ENCODE measurements at regions not wholly inside any gene's neighbourhood (a gene's known extent, or its start where the extent isn't known, plus 50 kb on each side); places are given as distances from the start of the nearest gene placed in this dataset.

DNA sequence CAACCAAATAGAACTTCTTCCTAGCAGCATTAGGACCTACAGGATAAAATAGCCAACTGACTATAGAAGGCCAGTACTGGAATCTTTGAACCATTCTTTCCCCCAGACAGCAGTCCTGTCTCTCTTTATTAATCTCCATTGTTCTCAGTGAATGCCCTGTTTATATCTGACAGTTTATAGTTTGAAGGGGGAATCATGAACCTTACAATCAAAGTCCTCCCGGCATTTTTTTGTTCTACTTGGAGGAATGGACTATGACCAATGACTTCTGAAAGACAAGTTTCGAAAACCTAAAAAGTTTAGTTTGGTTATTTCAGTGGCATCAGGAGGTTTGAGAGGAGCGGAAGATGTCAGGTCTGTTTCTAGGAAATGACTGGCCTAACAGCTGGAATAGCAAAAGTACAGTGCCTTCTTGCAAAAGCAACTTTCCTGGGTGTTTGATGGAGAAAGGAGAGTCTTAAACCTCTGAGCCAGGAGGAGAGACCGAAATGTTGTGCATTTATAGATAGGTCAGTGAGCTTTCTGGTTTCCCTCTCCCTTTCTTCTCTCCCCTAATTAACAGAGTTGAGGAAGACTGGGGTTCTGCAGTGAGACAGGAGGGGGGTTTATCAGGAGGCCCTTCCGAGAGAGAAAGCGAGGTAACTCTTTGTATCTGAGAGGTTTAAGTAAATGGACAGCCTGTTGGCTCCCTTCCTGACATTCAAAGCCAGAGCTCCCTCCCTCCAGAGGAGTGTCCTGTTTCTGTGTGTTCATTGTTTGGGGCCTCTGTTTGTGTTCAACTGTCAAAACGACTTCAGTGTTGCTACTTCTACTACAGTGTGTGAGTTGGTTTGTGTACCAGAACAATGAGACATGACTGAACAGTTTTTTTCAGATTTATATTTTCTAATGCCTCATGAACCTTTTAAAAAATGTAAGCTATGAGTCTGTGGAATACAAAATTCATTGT lies 383.0 kb upstream of the RARB start:
- DNase-seq (ENCODE audit: low read depth): no peak

DNA sequence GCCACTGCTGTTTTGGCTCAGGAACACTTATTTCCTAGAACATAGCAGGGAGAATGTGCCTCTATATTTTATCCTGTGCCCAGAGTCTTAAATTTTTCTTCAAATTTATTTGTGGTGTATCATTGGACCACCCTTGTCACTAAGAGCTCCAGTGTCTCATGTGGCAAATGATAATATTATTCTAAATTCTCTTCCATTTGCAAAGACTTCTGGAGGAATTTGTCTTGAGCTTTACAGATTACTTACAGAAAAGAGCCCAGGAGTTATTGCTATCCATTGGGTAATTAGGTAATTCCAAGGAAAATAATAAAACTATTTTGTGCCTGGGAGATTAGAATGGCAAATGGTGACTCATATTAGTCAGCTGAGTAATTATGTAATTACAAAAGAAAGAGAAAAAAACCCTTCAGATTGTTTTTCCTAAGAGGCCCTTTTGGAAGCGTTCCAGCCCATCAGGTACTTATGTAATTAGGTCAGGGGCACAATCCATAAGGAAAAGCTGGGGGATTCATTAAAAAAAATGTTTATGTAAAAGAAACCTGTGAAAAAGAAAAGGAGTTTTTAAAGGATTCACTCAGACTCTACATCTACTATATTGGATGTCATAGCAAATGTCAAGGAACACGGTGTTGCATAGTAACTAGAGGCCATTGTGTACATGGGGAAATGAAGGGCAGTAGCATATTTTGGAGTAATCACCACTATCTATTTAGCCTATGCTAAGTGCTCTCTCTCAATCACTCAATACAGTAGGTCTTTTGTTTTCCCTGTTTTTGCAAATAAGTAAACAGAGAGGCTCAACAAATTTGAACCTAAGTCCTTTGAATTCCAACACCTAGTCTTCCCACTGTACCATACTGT lies 380.9 kb upstream of the RARB start:
- no peak for DNase-seq (ENCODE audit: low read depth)

DNA sequence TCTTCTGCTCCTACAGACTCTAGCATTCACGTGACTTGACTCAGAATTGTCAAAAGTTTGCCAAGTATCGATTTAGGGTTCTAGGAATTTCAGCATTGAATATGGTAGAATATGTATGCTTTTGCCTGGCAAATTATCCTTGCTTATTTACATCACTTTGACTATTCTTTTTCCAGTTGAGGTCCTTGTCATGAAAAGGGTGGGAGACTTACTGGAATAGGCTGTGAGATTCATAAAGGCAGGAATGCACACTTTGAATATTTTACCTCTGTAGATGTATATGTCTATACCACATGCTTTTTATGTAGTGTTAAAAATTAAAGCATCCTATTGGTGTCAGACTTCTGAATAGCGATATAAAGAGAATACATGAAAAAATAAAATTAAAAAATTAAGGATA lies 378.8 kb upstream of the RARB start:
- DNase-seq (ENCODE audit: low read depth): no peak

DNA sequence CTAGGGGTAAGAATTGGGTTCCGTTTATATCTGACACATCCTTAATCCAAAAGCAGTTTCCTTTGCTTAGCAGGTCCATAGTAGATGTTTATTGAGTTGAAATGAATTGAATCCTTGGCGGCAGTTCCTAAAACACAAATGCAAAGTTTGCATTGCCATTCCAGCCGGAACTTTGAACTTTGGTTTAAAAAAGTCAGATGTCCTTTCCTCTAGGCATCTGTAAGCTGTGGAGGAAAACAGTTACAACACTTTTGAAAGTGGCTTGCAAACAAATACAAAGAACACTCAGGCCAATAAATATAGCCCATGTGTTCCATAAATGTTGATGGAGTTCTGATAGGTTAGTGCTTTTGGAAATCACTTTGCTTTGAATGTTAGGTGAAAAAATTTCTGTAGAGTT lies 374.7 kb upstream of the RARB start:
- no peak for DNase-seq (ENCODE audit: low read depth)

DNA sequence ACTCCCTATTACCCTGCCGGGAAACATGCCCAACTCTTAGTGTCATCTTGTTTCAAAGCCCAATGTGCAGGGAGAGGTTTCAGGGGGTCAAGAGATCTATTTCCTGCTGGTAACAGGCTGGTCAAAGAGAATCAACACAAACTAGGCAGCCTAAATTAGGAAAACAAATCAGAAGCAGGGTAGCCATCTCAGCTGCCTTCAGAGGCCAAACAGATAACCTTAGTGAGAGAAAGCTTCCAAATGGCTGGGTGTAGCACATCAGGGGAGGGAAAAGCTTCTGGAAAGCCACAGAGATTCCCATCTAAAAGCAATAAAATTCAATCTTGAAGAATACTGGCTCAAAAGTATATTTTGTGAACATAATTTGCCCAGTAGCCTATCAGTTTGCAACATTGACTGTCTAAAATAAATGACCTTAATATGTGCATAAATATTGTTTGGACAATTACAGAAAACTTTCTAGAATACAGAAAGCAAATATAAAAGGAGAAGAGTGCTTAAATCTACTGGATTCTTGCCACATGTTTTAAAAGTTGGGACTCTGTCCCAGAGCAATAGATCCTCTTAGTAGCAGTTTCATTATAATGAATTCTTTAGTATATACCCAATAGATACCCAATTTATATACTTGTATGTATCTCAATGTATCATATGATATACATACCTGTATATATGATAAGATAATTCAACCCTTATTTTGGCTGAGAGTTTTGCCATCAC lies 371.9 kb upstream of the RARB start:
- DNase-seq (ENCODE audit: low read depth): no peak

DNA sequence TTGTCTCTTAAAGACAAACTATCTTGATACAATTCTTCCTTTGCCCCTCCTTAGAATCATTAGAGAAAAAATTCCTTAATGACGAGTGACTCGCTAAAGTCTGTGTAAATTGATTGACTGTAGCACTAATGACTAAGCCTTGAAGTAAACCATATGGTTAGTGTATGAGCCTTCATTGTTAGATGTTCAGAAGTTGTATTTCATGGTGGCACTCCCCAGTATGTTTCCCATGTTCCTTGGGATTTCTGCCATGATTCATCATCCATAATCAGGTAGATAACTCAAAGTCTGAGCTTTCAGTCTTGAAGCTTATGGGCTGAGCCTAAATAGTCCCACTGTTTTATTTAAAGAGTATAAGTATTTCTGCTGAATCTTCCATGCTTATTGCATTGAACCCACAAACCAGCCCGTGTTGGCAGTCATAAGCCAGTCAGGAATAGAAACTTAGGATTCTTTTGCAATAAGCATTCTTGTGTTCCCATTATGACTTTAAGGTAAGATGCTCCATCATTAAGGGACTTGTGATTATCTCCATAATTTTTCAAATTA lies 371.2 kb upstream of the RARB start:
- no peak for DNase-seq (ENCODE audit: low read depth)

DNA sequence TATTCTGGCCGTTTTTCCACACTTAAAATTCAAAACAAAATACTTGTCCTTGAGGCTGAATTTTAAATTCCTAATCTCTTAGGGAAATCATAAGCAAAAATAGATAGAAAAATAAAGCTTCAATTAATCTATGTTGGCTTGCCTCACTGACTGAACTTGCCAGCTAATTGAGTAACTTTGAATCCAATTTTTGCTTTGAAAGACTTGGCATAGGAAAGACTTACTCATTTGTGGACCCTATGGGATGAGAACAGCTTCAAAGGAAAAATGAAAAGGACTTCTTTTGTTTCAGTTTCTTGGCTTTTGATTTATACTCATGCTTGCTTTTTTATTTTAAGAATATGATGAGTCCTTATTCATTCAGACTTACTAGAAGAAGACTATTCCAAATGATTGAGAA lies 370.7 kb upstream of the RARB start:
- DNase-seq (ENCODE audit: low read depth): no peak

DNA sequence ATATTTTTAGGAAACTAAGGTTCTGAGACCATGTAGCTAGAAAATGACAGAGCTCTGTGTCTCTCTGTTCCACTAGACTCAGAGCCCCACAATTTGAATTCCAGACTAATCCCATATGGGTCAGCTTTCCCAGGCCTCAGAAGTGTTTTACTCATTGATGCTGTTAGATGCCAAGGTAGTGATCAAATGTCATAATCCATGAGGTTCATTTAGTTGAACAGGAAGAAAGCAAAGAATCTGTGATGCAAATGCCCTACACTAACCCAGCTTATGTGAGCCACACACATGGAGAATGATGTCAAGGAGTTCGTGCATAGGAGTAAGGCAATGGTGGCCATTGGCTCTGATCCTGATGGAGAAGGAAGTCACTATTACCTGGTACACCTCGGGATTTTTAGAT lies 363.4 kb upstream of the RARB start:
- DNase-seq (ENCODE audit: low read depth): no peak

DNA sequence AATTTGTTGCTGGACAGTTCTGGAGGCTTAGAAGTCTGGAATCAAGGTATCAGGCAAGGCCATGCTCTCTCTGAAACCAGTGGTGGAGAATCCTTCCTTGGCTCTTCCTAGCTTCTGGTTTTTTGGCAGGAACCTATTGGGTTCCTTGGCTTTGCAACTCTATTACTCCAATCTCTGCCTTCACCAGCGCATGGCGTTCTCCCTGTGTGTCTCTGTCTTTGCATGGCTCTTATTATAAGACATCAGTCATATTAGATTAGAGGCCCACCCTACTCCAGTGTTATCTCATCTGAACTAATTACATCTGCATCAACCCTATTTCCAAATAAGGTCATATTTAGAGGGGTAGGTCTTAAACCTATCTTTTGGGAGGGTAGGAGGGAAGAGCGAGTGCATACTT lies 358.1 kb upstream of the RARB start:
- DNase-seq (ENCODE audit: low read depth): no peak

DNA sequence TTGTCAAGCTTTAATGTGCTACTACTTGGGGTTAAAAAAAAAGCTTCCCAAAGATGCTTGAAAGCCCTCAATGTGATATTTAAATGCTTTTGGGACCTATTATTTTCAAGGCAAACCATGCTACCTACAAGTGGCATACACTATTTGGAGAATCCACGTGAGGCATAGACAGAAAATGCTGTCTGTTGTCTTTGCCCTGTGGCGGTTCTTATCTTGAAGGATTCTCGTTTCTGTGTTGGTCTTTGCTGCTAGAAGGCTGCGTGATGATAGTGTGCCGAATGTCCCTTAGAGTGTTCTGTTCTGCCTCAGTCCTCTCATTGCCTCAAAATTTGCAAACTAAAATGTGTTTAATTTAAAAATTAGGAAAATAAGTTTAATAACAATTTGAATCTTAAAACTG lies 356.2 kb upstream of the RARB start:
- no peak for DNase-seq (ENCODE audit: low read depth)

DNA sequence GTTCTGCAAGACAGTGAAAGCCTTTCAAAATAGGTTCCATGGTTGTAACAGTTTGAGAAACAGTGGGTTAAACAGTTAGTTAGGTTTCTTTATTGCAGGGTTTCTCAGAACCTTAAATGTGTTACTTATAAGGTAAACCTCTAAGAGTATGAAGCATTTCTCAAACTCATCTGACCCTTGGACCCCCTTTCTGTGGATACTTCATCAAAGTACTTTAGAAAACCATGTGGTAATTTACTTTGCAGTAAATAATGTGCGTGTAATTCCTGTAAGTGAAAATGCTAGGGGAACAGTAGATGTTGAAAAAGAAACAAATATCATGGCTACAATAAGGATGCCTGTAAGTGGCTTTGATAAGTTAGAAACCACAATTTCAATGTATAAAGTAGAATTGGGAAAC lies 354.6 kb upstream of the RARB start:
- DNase-seq (ENCODE audit: low read depth): no peak

DNA sequence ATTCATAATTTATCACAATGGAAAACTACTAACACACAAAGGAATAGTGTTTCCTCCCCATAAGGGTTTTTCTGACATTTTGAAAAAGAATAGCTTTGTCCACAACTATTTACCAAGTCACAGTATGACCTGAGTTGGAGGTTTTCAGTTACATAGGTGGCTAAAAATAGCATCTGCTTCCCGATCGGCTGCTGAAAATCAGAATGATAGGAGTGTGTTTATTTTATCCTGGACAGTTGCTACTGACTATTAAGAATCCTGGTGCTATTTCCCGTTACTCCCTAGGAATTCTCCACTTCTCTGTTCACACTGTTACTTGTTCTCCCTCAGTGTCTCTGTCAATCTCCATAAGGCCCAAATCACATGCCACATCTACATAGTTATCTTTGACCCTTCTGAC lies 353.9 kb upstream of the RARB start:
- no peak for DNase-seq (ENCODE audit: low read depth)

DNA sequence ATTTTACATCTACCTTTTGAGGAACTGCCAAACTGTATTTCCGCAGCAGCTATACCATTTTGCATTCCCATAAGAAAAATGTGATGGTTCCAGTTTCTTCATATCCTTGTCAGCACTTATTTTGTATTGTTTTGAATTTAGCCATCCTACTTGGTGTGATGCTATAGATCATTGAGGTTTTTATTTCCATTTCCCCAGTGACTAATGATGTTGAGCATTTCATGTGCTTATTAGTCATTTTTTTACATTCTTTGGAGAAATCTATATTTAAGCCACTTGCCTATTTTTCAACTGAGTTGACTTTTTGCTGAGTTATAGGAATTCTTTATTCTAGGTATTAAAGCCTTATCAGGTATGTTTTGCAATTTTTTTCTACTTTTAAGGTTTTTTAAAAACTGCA lies 347.6 kb upstream of the RARB start:
- no peak for DNase-seq (ENCODE audit: low read depth)

DNA sequence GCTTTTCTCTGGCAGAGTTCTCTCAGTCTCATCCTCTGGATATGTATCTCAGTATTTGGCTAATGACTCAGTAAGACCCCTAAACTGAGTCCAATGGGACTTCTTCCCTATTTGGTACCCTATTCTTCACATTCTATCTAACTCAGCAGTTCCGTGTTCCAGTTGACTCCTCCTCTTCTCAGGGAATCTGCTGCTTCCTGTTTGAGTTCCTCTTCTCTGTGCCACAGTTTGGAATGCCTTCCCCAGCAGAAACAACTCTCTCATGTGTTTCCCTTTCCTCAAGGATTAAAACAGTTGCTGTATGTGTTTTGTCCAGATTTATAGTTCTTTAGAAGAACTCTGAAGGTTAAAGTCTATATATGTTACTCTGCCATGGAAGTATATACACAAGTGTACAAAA lies 344.0 kb upstream of the RARB start:
- no peak for DNase-seq (ENCODE audit: low read depth)

DNA sequence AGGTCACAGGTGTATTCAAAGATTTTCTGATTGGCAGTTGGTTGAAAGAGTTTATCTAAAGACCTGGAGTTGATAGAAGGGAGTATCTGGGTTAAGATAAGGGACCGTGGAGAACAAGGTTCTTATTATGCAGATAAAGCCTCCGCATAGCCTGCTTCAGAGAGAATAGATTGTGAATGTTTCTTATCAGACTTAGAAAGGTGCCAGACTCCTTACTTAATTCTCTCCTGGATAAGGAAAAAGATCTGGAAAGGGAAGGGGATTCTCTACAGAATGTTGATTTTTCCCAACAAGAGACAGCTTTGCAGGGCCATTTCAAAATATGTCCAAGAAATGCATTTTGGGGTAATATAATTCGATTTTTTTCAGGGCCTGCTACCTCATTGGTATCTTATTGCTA lies 341.3 kb upstream of the RARB start:
- no peak for DNase-seq (ENCODE audit: low read depth)

DNA sequence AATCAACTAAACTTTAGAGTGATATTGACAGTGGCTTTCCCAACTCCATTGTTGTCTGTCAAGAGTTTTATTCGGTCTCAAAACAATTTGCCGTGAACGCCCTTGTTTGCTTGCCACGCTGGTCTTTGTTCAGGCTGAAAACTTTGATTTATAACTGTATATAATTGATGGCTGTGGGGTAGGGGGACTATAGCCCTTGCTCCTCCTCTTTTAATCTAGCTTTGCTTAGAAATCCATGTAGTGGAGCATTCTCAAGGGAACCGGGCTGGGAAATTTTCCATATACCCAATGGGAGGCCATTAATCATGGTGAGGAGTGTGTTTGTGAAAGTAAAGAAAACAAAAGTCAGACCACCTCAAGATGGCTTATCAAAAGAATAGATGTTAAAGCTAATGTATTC lies 339.8 kb upstream of the RARB start:
- DNase-seq (ENCODE audit: low read depth): no peak

DNA sequence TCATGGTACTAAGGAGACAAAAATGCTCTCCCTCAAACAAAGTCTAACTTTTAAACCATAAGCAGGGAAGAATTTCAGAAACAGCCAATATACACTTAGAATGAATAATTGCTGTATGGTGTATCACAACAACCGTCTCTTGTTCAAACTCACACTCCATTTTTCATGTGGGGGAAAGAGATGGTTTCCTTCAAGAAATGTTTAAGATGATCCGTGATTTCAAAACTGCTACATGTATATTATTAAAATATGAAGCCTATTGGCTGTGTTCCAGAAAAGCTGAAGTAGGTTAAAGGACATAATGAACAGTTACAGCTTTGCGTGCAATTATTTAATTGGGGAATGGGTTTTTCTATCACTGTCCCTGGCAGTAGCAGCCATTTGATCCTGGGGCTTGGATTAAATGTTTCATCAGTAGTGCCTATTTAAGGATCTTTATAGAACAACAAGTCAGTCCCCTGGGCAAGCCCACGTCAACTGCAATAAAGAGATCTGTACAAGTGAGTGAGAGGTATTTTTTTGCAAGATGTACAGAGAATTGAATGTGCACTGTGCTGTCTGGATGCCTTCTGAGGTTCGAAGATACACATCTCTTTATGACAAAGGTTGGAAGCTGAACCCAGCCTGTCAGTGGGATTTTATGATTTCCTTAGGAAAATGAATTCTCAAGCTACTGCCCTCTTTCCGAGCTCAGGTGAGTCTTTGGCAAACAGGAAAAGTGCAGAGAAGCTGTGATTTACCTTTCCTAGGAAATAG lies 337.2 kb upstream of the RARB start:
- DNase-seq (ENCODE audit: low read depth): no peak

DNA sequence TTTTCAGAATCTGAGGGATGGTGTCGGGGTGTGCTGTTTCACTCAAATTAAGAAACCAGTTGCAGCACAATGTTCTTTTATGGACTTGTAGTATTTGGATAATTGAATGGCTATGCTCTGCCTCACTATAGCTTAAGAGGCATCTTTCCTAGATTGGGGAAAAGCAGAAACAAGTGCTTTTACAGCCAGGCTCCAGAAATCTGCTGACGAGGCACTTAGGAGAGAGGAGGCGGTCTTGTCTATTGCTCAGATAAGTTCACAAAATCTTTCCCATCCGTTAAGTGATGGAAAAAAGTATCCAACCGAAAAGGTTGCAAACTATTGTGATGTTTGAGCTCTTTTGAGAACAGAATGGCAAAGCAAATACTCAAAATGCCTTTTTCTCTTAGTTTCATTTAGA lies 336.1 kb upstream of the RARB start:
- DNase-seq (ENCODE audit: low read depth): no peak

DNA sequence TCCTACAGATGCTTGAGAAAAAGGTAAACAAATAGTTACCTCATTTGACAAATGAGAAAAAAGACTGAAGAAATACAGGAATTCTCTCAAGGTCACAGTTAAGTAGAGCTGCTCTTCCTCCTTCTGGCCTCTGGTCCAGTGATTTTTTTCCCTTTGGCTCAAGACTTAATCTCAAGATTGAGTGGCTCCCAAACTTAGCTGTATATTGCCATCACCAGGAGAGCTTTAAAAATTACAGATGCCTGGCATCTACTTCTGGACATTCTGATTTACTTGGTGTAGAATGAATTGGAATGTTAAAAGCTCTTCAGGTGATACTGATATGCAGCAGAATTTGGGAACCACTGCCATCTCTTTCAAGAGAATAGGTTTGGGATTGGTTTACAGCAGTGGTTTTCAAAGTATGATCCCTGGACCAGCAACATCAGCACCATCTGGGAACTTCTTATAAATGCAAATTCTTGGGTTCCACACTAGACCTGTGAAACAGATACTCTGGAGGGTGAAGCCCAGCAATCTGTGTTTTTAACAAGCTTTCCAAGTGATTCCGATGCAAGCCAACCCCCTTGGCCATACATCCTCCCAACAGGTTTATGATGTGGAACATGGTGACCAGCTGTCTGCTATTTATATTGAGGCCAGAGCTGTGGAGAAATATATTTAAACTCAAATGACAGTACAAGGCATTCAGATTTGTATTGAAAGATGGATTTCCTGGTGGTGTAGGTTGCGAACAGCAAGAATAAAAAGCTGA lies 333.0 kb upstream of the RARB start:
- DNase-seq (ENCODE audit: low read depth): no peak

DNA sequence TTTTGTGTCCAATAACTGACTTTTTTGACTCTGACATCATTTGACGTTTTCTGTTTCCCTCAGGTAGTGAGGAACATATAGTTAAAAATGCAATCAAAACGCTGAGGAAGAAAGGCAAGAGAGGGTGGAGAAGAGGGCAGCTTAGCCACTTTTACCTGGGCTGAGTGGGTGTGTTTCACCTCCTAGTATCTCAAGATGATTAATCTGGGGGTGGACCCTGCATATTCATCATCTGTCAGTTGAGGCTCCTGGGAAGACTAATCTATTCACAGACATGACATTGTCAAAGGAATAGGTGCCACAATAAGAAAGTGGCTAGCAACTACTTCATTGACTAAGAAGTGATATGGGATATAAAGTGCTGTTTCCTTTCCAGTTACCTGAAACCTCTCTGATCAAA lies 331.5 kb upstream of the RARB start:
- DNase-seq (ENCODE audit: low read depth): no peak

DNA sequence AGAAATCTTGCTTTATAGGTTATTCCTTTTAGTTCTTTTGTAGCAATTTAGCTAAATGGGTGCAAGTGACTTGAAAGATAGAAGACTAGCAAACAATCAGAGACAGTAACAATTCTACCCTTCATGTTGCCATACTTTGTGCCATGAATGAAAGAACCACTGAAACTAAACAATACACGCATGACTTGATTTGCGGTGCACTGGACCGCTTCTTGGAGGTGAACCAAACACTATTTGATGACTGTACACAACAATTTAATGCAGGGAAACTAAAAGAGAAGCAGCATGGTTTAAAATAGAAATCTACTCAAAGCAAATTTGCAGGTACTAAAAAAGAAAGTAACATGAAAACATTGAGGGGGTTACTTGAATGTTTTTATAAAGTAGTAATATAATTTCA lies 331.0 kb upstream of the RARB start:
- no peak for DNase-seq (ENCODE audit: low read depth)

Measured in GM04504 (cell line).